BLaER1 treated with 17β-estradiol and CSF1 and Interleukin-3, amounts not matched to agents 10 nM and 100 nM (cell line): ENCODE measurements at regions not wholly inside any gene's neighbourhood (a gene's known extent, or its start where the extent isn't known, plus 50 kb on each side); places are given as distances from the start of the nearest gene placed in this dataset.

Experiments used
- H3K27ac ChIP-seq, 11 experiments: shearing (Covaris generic); formaldehyde crosslinking; 2 replicates each; pipeline ENCODE4 v1.8.1; 2022
- H3K27me3 ChIP-seq, 11 experiments: shearing (Covaris generic); formaldehyde crosslinking; 2 replicates each; pipeline ENCODE4 v1.8.1; 2022
- H3K36me3 ChIP-seq, 11 experiments: shearing (Covaris generic); formaldehyde crosslinking; 2 replicates each; pipeline ENCODE4 v1.8.1; 2022
- H3K4me1 ChIP-seq, 10 experiments: shearing (Covaris generic); formaldehyde crosslinking; 2 replicates each; pipeline ENCODE4 v1.8.1; 2022
- H3K4me2 ChIP-seq, 11 experiments: shearing (Covaris generic); formaldehyde crosslinking; 2 replicates each; pipeline ENCODE4 v1.8.1; 2022
- H3K4me3 ChIP-seq, 10 experiments: shearing (Covaris generic); formaldehyde crosslinking; 2 replicates each; pipeline ENCODE4 v1.8.1; 2022
- H3K9ac ChIP-seq, 11 experiments: shearing (Covaris generic); formaldehyde crosslinking; 2 replicates each; pipeline ENCODE4 v1.8.1; 2022
- H3K9me3 ChIP-seq, 11 experiments: shearing (Covaris generic); formaldehyde crosslinking; replicated peaks in 1 of 11; 2 replicates each; pipeline ENCODE4 v1.8.1; 2022
- H4K20me1 ChIP-seq, 11 experiments: shearing (Covaris generic); formaldehyde crosslinking; 2 replicates each; pipeline ENCODE4 v1.8.1; 2022
- Cebpa-rat ChIP-seq, 11 experiments: shearing (Covaris generic); IDR thresholded peaks; 2 replicates each; pipeline ENCODE4 v1.8.1; 2022

DNA sequence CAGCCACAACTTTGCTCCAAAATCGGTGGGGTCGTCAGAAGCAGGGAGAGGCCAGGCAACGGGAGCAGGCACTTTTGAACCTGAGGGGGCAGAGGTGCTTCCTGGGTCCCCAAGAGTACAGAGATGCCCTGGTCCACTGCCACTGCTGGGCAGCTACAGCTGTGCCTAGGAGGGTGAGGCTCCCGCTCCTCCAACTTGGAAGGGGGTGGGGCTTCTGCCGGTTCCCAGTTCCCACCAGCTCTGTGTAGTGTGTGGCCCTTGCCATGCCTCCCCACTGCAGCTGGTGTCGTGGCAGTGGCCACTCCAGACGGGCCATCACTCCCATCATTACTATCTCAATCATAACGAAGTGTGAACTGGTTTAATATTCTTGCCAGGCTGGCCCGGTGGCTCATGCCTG is 1496.3 kb downstream of the PCDH7 start:
- Histone ChIP-seq H3K9me3 (no peaks in the 10 kb centered on the region), H3K4me3 (no peak overlapping the region), H3K27ac (no peak overlapping the region), H3K27me3 (no peaks in the 10 kb centered on the region), H3K4me1 (no peaks in the 10 kb centered on the region), H3K4me2 (no peak overlapping the region), H3K36me3 (no peaks in the 10 kb centered on the region), H3K9ac (no peak overlapping the region), H4K20me1 (no peaks in the 10 kb centered on the region; a peak in 1 of 22 replicates)
- no peak for TF ChIP-seq Cebpa-rat (IDR thresholded peaks at IDR 0.05)

DNA sequence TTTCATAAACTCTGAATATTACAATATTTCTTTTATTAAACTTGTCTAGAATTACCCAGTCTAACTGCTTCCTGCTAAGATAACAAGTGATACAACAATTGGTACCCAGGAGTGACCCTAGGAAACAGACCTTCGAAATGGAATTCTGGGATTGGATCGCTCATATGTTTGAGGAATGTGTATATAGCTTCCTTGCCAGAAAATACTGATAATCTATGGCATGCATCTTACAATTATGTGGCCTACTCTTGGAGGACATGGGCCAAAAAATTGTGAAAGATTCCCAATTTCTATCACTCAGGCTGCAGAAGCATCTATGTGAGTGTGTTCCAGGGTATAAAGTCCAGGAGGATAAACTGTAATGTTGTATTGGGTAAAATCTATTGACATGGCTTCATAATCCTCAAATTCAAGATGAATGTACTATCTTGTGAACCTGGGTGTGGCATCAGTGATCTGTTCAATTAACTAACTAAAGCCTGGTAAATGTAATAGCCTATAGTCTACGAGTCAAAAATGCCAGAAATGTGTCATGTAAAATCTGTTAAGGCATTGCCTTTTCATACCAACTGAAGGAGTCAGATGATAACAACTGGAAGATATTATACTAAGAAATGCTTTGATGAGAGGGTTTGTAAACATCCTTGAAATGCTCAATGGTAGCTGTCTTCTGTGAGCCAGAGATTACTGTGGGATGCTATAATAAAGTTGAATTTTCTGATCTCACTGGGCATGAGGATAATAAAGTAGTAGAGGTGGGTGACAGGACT is 1499.3 kb downstream of the PCDH7 start:
- Histone ChIP-seq H3K4me3 (no peak overlapping the region), H3K36me3 (no peaks in the 10 kb centered on the region), H3K4me1 (no peaks in the 10 kb centered on the region), H3K4me2 (no peak overlapping the region), H3K27ac (no peak overlapping the region), H3K9ac (no peak overlapping the region), H3K27me3 (no peaks in the 10 kb centered on the region), H3K9me3 (no peaks in the 10 kb centered on the region), H4K20me1 (no peaks in the 10 kb centered on the region; a peak in 1 of 22 replicates)
- no peak for TF ChIP-seq Cebpa-rat (IDR thresholded peaks at IDR 0.05)

DNA sequence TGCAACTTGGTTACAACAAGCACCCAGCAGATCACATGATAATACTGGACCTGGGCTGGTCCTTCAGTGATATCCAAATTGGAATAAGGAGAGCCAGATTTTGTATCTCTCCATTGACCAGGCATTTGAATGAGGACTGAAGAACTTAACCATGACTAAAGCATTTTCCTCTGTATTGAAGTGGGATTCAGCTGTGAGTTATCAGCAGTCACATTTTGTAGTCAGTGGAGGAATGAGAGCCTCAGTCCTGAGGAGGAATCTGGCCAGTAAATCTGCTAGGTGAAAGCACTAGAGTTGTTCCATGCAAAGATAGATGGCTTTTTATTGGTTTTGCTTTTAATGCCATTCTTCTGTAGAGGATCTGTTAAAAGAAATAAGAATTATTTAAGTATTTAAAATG is 1506.0 kb downstream of the PCDH7 start:
- Histone ChIP-seq H3K9me3 (no peaks in the 10 kb centered on the region), H3K27ac (no peak overlapping the region), H3K4me2 (no peak overlapping the region)

DNA sequence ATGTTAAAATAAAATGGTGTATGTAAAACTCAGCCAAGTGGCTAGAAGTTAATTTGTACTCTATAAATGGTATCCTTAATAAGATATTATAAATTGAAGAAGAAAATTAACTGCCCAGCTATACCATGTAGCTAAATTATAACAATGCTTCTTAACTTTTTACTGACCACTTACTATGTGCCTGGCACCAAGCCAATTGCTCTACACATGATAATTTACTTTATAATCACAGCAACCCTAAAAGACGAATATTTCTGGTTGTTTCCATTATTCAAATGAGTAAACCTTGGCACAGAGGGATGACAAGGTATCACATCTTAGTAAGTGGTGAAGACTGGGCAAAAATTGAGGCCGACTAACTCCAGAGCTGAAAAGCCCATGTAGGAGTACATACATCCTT is 1506.6 kb downstream of the PCDH7 start:
- Histone ChIP-seq H4K20me1 (no peaks in the 10 kb centered on the region), H3K4me1 (no peaks in the 10 kb centered on the region), H3K27me3 (no peaks in the 10 kb centered on the region), H3K4me2 (no peak overlapping the region), H3K27ac (no peak overlapping the region), H3K4me3 (no peak overlapping the region), H3K36me3 (no peaks in the 10 kb centered on the region), H3K9me3 (no peaks in the 10 kb centered on the region), H3K9ac (no peak overlapping the region)
- no peak for TF ChIP-seq Cebpa-rat (IDR thresholded peaks at IDR 0.05)

More for the DNA sequence above, 1506.0 kb downstream of the PCDH7 start:
- H3K9ac ChIP-seq: no peak overlapping the region
- no peaks in the 10 kb centered on the region for H4K20me1 ChIP-seq
- H3K4me1 ChIP-seq: no peaks in the 10 kb centered on the region
- no peaks in the 10 kb centered on the region for H3K27me3 ChIP-seq
- no peaks in the 10 kb centered on the region for H3K36me3 ChIP-seq
- no peak for TF ChIP-seq Cebpa-rat (IDR thresholded peaks at IDR 0.05)
- H3K4me3 ChIP-seq: no peak overlapping the region

DNA sequence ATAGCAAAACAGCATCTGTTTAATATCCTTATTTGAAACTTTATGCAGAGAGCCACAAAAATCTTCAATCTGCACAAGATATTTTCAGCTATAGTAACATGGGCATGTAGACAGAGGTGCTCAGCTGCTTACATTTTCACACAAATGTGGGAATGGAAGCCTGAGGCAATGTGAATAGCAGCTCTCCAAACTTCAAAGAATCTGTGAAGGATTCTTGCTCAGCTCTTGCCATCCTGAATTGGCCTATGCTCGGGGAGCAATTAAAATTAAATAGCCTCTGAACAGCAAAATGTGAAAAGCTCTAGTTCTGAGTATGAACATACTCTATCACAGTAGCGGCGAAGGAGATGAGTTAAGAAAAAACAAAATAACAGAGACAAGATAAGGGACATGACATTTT is 1523.8 kb downstream of the PCDH7 start:
- no peak overlapping the region for H3K27ac ChIP-seq
- no peak overlapping the region for H3K4me3 ChIP-seq
- H3K4me1 ChIP-seq: no peaks in the 10 kb centered on the region
- no peak for TF ChIP-seq Cebpa-rat (IDR thresholded peaks at IDR 0.05)
- H3K9me3 ChIP-seq: no peaks in the 10 kb centered on the region
- no peak overlapping the region for H3K9ac ChIP-seq
- no peaks in the 10 kb centered on the region for H3K27me3 ChIP-seq
- no peaks in the 10 kb centered on the region for H4K20me1 ChIP-seq
- no peak overlapping the region for H3K4me2 ChIP-seq
- H3K36me3 ChIP-seq: no peaks in the 10 kb centered on the region

DNA sequence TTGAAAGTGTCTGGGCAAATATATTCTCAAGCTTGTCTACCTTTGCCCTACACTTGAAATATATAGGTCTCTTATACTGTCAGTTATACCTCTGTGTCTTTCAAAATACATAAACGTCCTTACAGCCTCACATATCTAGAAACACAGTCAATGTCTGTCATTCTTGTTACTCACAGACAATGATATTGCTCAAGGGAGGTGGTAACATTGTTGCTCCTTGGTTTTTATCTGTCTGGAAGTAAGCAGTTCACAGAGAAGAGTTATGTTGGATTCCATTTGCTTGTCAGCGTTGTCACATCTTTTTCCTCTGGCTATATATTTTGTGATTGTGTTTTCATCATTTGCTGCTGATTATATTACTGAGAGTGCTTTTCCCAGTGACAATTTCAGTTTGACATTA is 1528.9 kb downstream of the PCDH7 start:
- Histone ChIP-seq H3K4me2 (no peak overlapping the region), H3K4me1 (no peaks in the 10 kb centered on the region), H3K27ac (no peak overlapping the region), H3K9ac (no peak overlapping the region), H3K27me3 (no peaks in the 10 kb centered on the region), H3K4me3 (no peak overlapping the region), H3K36me3 (no peaks in the 10 kb centered on the region), H4K20me1 (no peaks in the 10 kb centered on the region), H3K9me3 (no peaks in the 10 kb centered on the region)
- no peak for TF ChIP-seq Cebpa-rat (IDR thresholded peaks at IDR 0.05)

DNA sequence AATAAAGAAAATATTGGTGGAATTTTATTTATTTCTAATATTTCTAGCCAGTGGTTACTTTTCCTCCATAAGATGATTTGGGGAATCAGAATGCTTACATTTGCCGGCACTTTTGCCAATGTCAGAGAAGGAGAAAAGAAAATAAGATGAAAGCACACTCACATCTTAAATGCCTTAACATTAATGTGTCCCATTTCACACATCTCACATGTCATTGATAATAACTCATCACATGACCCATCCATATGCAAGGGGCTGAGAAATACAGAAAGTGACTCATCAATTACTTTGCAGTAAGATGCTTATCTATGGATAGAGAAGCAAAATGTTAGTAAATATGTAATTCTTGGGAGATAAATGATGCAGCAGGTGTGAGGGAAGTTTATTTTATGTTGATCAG is 1531.0 kb downstream of the PCDH7 start:
- H3K36me3 ChIP-seq: no peaks in the 10 kb centered on the region
- no peak overlapping the region for H3K9ac ChIP-seq
- no peak overlapping the region for H3K4me3 ChIP-seq
- no peak overlapping the region for H3K4me2 ChIP-seq
- H3K9me3 ChIP-seq: no peaks in the 10 kb centered on the region
- no peaks in the 10 kb centered on the region for H3K27me3 ChIP-seq
- TF ChIP-seq Cebpa-rat (IDR thresholded peaks at IDR 0.05): no peak
- no peaks in the 10 kb centered on the region for H4K20me1 ChIP-seq
- H3K4me1 ChIP-seq: no peaks in the 10 kb centered on the region
- H3K27ac ChIP-seq: no peak overlapping the region

DNA sequence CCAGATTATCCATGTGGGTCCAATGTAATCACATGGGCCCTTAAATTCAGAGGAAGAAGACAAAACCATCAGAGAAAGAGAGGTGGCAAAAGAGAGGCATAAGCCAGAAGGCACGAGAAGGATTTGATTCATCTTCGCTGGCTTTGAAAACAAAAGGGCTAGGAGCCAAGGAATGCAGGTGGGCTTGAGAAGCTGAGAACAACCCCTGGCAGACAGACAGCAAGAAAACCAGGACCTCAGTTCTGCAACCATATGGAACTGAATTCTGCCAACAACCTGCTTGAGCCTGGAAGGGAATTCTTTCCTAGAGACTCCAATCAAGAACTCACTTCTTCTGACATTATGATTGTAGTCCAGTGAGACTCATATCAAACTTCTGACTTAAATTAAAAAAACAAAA is 1531.8 kb downstream of the PCDH7 start:
- TF ChIP-seq Cebpa-rat (IDR thresholded peaks at IDR 0.05): no peak
- H4K20me1 ChIP-seq: no peaks in the 10 kb centered on the region
- H3K9ac ChIP-seq: no peak overlapping the region
- no peaks in the 10 kb centered on the region for H3K9me3 ChIP-seq
- H3K36me3 ChIP-seq: no peaks in the 10 kb centered on the region
- H3K27me3 ChIP-seq: no peaks in the 10 kb centered on the region
- H3K4me1 ChIP-seq: no peaks in the 10 kb centered on the region
- H3K4me2 ChIP-seq: no peak overlapping the region
- no peak overlapping the region for H3K4me3 ChIP-seq
- H3K27ac ChIP-seq: no peak overlapping the region

DNA sequence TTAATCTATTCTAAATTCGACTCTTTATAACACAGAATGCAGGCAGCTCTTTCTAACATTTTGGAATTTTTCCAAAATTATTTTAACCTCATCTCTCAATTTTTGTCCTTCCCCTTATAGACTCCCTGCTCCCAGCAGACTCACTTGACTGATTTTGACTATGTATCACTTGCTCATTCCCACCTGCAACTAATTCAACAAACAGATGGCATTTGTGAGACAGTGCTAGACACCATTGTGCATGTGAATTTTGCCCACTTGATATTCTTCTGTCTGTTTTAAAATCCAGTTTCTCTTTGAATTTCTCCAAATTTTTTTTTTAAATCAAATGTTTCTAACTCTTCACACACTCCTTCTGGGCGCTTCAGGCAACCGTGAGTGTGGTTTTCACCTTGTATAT is 1534.0 kb downstream of the PCDH7 start:
- Histone ChIP-seq H3K27ac (no peak overlapping the region), H3K9me3 (no peaks in the 10 kb centered on the region), H4K20me1 (no peaks in the 10 kb centered on the region), H3K4me3 (no peak overlapping the region), H3K4me1 (no peaks in the 10 kb centered on the region), H3K36me3 (no peaks in the 10 kb centered on the region), H3K27me3 (no peaks in the 10 kb centered on the region), H3K4me2 (no peak overlapping the region), H3K9ac (no peak overlapping the region)
- no peak for TF ChIP-seq Cebpa-rat (IDR thresholded peaks at IDR 0.05)

DNA sequence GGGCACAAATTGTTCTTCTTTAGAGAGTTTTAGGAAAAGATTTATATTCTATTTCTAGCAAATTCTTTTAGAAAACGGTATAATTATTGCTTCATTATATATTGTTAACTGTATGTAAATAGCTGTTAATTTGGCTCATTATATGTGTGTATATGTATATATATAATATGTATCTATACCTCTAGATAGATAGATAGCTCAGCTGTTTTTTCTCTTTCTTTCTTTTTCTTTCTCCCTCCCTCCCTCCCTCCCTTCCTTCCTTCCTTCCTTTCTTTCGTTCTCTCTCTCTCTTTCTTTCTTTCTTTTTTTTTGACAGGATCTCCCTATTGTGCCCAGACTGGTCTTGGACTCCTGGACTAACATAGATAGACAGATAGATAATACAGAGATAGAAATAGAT is 1538.8 kb downstream of the PCDH7 start:
- no peak for TF ChIP-seq Cebpa-rat (IDR thresholded peaks at IDR 0.05)
- no peaks in the 10 kb centered on the region for H3K4me1 ChIP-seq
- no peaks in the 10 kb centered on the region for H3K9me3 ChIP-seq
- H3K27ac ChIP-seq: no peak overlapping the region
- H3K27me3 ChIP-seq: no peaks in the 10 kb centered on the region
- H3K36me3 ChIP-seq: no peaks in the 10 kb centered on the region
- H3K4me2 ChIP-seq: no peak overlapping the region
- no peak overlapping the region for H3K9ac ChIP-seq
- no peak overlapping the region for H3K4me3 ChIP-seq
- no peaks in the 10 kb centered on the region for H4K20me1 ChIP-seq
